ENCODE measurements at regions not wholly inside any gene's neighbourhood (a gene's known extent, or its start where the extent isn't known, plus 50 kb on each side); places are given as distances from the start of the nearest gene placed in this dataset.

DNA sequence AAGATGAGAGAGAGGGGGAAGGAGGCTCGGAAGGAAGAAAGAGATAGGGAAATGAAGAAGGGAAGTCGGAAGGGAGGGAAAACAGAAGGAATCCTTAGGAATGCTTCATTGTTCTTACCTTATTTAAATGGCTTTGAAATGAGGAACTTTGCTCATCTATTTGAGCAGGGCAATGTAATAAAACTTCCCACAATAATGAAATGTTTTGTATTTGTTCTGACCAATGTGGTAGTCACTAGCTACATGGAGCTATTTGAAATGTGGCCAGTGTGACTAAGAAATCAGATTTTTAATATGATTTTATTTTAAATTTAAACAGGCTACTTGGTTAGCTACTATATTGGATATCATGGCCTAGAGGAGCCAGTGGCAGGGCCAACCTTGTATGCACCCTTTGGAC lies 510.6 kb downstream of the HTR7 start:
- Histone ChIP-seq H3K9me3 (ENCODE audit: control insufficient read depth in 1 of 2, low read length in 2 of 2) (no peaks in the 10 kb centered on the region), H3K27me3 (ENCODE audit: low read depth, low read length) (no peaks in the 10 kb centered on the region), H3K4me1 (ENCODE audit: control insufficient read depth in 1 of 2, insufficient read depth in 2 of 2, low read length in 2 of 2) (no peaks in the 10 kb centered on the region), H3K36me3 (ENCODE audit: control insufficient read depth in 1 of 2, insufficient read depth in 2 of 2, low read length in 2 of 2) (no peaks in the 10 kb centered on the region), H3K27ac (ENCODE audit: low read length) (no peak overlapping the region), H3K4me3 (ENCODE audit: low read depth in 1 of 2, low read length in 2 of 2) (no peak overlapping the region)

DNA sequence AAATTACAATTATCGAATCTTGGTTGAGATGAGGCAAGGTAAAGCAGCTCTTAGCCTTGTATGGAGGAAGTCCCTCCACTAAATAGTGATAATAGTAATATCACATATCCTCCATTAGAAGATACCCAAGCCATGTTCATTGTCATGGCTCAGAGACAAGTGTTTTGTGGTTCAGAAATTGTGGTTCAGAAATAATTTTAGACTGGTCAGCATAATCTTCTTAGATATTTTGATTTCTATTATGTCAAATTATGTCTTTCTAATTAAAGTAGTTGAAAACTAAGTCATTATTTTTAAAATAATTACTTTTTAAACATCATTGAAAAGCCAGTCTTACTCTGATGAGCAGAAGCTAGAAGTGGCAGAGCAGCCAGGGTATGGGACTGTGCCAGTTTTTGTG lies 507.7 kb downstream of the HTR7 start:
- Histone ChIP-seq H3K27me3 (ENCODE audit: low read depth, low read length) (no peaks in the 10 kb centered on the region), H3K9me3 (ENCODE audit: control insufficient read depth in 1 of 2, low read length in 2 of 2) (no peaks in the 10 kb centered on the region), H3K4me1 (ENCODE audit: control insufficient read depth in 1 of 2, insufficient read depth in 2 of 2, low read length in 2 of 2) (no peaks in the 10 kb centered on the region), H3K27ac (ENCODE audit: low read length) (no peak overlapping the region), H3K4me3 (ENCODE audit: low read depth in 1 of 2, low read length in 2 of 2) (no peak overlapping the region), H3K36me3 (ENCODE audit: control insufficient read depth in 1 of 2, insufficient read depth in 2 of 2, low read length in 2 of 2) (no peaks in the 10 kb centered on the region)

DNA sequence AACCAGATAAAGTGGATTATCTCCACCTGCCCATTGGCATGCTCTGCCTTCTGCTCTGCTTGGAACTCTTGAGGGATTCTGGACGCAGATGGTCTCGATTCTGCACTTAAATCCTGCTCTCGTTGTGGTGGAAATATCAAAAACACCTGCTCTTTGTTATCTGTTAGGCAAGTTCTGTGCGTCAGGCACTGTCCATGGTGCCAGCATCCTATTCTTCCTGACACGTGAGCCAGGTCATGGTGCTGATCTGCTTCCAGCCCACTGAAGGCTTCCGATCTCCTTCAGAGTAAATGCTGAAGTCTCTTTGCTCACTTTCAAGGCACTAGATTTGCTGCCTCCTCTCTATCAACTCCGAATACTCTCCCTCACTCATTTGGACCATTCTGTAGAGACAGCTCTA lies 505.6 kb downstream of the HTR7 start:
- H3K4me3 ChIP-seq (ENCODE audit: low read depth in 1 of 2, low read length in 2 of 2): no peak overlapping the region
- no peak overlapping the region for H3K27ac ChIP-seq (ENCODE audit: low read length)
- no peaks in the 10 kb centered on the region for H3K27me3 ChIP-seq (ENCODE audit: low read depth, low read length)
- H3K9me3 ChIP-seq (ENCODE audit: control insufficient read depth in 1 of 2, low read length in 2 of 2): no peaks in the 10 kb centered on the region
- H3K4me1 ChIP-seq (ENCODE audit: control insufficient read depth in 1 of 2, insufficient read depth in 2 of 2, low read length in 2 of 2): no peaks in the 10 kb centered on the region
- no peaks in the 10 kb centered on the region for H3K36me3 ChIP-seq (ENCODE audit: control insufficient read depth in 1 of 2, insufficient read depth in 2 of 2, low read length in 2 of 2)

DNA sequence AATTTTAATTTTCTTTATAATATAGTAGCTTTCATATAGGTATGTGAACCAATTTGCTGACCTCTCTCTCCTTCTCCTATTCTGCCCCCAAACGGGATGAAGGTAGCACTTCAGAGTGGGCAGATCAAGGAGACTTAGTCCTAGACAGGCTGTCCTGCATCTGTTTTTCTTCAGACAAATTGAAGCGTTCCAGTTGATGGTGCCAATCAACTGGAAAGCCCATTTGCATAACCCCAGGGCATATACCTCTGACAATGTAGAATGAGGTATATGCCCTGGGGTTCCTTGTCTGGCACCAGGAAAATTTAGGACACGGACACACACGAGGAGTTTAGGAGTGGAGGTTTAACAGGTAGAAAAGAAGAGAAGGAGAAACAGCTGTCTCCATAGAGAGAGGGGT lies 502.9 kb downstream of the HTR7 start:
- no peak overlapping the region for H3K27ac ChIP-seq (ENCODE audit: low read length)
- H3K4me3 ChIP-seq (ENCODE audit: low read depth in 1 of 2, low read length in 2 of 2): no peak overlapping the region
- H3K27me3 ChIP-seq (ENCODE audit: low read depth, low read length): no peaks in the 10 kb centered on the region
- H3K36me3 ChIP-seq (ENCODE audit: control insufficient read depth in 1 of 2, insufficient read depth in 2 of 2, low read length in 2 of 2): no peaks in the 10 kb centered on the region
- no peaks in the 10 kb centered on the region for H3K9me3 ChIP-seq (ENCODE audit: control insufficient read depth in 1 of 2, low read length in 2 of 2)
- no peaks in the 10 kb centered on the region for H3K4me1 ChIP-seq (ENCODE audit: control insufficient read depth in 1 of 2, insufficient read depth in 2 of 2, low read length in 2 of 2)

DNA sequence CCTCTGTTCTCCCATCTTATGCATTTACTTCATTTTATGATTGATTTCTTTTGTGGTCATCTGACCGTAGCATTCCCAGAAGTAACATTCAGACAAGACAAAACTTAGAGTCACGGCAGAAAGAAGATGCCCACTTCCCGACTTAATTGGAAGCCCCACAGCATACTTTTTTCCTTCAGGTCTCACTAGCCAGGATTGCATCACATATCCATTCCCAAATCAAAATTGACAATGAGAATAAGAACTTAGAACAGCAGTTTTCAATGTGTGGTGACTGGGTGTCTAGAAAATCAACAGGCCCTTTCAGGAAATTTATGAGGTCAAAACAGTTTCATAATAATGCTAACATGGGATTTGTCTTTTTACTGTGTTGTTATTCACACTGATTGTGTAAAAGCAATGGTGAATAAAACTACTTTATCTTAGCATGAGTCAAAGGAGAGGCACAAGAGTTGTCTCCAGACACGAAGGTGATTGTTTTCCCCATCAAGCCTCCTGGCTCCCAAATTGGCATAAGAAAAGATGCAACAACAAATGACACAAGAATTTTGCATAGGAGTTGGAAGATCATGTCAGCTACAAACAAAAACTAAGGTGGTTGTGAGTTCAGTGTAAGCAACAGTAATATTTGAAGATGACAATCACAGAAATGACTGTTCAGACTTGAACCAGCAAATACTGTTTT lies 493.9 kb downstream of the HTR7 start:
- Histone ChIP-seq H3K36me3 (ENCODE audit: control insufficient read depth in 1 of 2, insufficient read depth in 2 of 2, low read length in 2 of 2) (no peaks in the 10 kb centered on the region), H3K9me3 (ENCODE audit: control insufficient read depth in 1 of 2, low read length in 2 of 2) (no peaks in the 10 kb centered on the region), H3K4me3 (ENCODE audit: low read depth in 1 of 2, low read length in 2 of 2) (no peak overlapping the region), H3K27me3 (ENCODE audit: low read depth, low read length) (no peaks in the 10 kb centered on the region), H3K27ac (ENCODE audit: low read length) (no peak overlapping the region), H3K4me1 (ENCODE audit: control insufficient read depth in 1 of 2, insufficient read depth in 2 of 2, low read length in 2 of 2) (no peaks in the 10 kb centered on the region)

DNA sequence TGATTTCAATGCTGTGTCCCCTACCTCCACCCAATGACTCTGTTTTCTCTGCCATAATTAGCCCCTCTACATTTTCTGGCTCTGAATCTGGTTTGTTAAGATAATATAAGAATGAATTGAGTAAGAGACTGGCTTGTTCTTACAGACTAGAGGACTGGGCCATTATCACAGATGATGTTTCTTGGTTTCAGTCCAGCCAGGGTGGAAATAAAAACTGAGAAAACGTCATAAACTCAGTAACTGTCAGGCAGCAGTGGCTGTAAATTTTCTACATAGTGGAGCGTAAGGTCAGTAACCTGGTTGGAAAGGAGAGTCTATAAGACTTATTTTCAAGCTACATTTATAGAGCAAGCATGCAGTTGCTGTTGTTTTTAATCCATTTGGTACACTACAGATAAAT lies 485.4 kb downstream of the HTR7 start:
- Histone ChIP-seq H3K27me3 (ENCODE audit: low read depth, low read length) (no peaks in the 10 kb centered on the region), H3K36me3 (ENCODE audit: control insufficient read depth in 1 of 2, insufficient read depth in 2 of 2, low read length in 2 of 2) (no peaks in the 10 kb centered on the region), H3K4me3 (ENCODE audit: low read depth in 1 of 2, low read length in 2 of 2) (no peak overlapping the region), H3K9me3 (ENCODE audit: control insufficient read depth in 1 of 2, low read length in 2 of 2) (no peaks in the 10 kb centered on the region), H3K27ac (ENCODE audit: low read length) (no peak overlapping the region), H3K4me1 (ENCODE audit: control insufficient read depth in 1 of 2, insufficient read depth in 2 of 2, low read length in 2 of 2) (no peaks in the 10 kb centered on the region)

DNA sequence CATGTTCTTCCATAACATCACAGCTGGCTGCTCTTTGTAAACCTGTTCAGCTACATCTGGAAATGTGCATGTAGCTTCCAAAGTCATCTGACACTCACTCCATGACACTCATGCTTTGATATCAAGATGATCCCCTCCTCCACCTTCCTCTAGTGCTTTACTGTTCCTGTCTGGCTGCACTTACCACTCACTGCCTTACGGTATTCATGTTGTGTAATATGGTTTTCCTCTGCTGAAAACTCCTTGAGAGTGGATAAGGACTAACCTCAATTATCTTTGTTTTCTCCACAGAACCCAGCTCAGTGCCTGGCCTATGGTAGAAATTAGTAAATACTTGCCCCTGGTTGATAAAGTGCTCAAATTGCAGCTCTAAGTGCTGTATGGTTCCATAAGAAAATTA lies 483.9 kb downstream of the HTR7 start:
- H3K27me3 ChIP-seq (ENCODE audit: low read depth, low read length): no peaks in the 10 kb centered on the region
- no peaks in the 10 kb centered on the region for H3K36me3 ChIP-seq (ENCODE audit: control insufficient read depth in 1 of 2, insufficient read depth in 2 of 2, low read length in 2 of 2)
- no peaks in the 10 kb centered on the region for H3K9me3 ChIP-seq (ENCODE audit: control insufficient read depth in 1 of 2, low read length in 2 of 2)
- no peaks in the 10 kb centered on the region for H3K4me1 ChIP-seq (ENCODE audit: control insufficient read depth in 1 of 2, insufficient read depth in 2 of 2, low read length in 2 of 2)
- H3K27ac ChIP-seq (ENCODE audit: low read length): no peak overlapping the region
- H3K4me3 ChIP-seq (ENCODE audit: low read depth in 1 of 2, low read length in 2 of 2): no peak overlapping the region

DNA sequence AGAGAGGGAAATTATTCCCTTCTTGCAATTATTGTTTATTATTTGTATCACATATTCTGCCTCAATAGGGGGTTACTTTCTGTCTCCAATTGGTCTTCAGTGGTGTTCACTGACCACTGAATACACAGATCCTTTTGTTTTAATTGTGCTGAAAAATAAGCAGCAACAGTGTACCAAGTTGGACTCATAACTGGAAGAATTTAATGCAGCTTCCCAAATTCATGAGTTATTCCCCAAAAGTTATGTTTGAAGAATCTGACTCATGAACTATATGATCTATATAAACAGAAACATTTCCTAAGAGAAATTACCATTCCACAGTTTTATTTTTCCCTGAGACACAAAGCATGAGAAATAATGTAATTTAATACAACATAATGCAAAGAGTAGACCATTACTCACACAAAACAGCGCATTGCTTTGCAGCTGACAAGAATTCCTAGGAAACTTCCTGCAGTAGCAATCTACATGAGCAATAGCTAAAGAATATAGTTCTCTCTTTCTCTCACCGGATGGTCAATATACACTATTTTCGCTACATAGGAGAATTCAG lies 479.2 kb downstream of the HTR7 start:
- no peak overlapping the region for H3K27ac ChIP-seq (ENCODE audit: low read length)
- H3K4me1 ChIP-seq (ENCODE audit: control insufficient read depth in 1 of 2, insufficient read depth in 2 of 2, low read length in 2 of 2): no peaks in the 10 kb centered on the region
- H3K27me3 ChIP-seq (ENCODE audit: low read depth, low read length): no peaks in the 10 kb centered on the region
- no peaks in the 10 kb centered on the region for H3K9me3 ChIP-seq (ENCODE audit: control insufficient read depth in 1 of 2, low read length in 2 of 2)
- H3K4me3 ChIP-seq (ENCODE audit: low read depth in 1 of 2, low read length in 2 of 2): no peak overlapping the region
- no peaks in the 10 kb centered on the region for H3K36me3 ChIP-seq (ENCODE audit: control insufficient read depth in 1 of 2, insufficient read depth in 2 of 2, low read length in 2 of 2)

DNA sequence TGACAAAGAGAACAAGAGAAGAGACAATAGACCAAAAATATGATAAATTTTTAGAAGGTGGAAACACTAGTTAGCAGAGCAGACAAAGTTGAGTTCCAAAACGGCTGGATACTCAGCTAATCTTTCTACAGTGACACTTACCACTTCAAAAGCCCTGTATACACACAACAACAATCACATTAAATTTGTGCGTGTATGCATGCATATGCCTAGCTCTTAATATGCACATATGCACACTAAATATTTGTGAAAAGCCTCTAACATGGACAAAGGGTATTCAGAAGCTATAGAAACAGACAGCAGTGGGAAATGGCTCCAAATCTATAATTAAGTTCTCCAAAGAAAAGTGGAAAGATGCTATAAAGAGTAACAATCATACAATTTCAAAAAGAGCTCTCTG lies 476.4 kb downstream of the HTR7 start:
- H3K27ac ChIP-seq (ENCODE audit: low read length): no peak overlapping the region
- no peaks in the 10 kb centered on the region for H3K36me3 ChIP-seq (ENCODE audit: control insufficient read depth in 1 of 2, insufficient read depth in 2 of 2, low read length in 2 of 2)
- H3K9me3 ChIP-seq (ENCODE audit: control insufficient read depth in 1 of 2, low read length in 2 of 2): no peaks in the 10 kb centered on the region
- H3K4me3 ChIP-seq (ENCODE audit: low read depth in 1 of 2, low read length in 2 of 2): no peak overlapping the region
- H3K4me1 ChIP-seq (ENCODE audit: control insufficient read depth in 1 of 2, insufficient read depth in 2 of 2, low read length in 2 of 2): no peaks in the 10 kb centered on the region
- H3K27me3 ChIP-seq (ENCODE audit: low read depth, low read length): no peaks in the 10 kb centered on the region

DNA sequence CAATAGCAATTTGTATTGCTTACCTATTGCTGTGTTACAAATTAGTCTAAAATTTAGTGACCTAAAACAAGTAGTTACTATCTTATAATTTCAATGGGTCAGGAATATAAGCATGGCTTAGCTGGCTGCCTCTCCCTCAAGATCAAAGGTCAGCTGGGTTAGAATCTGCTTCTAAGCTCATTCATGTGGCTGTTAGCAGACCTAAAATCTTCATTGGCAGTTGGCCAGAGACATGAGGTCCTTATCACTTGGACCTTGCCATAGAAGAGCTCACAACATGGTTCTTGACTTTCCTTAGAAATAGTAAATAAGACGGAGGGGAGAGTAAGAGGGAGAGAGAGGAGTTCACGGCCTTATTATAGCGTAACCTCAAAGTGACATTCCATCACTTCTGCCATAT lies 468.0 kb downstream of the HTR7 start:
- no peaks in the 10 kb centered on the region for H3K27me3 ChIP-seq (ENCODE audit: low read depth, low read length)
- no peak overlapping the region for H3K27ac ChIP-seq (ENCODE audit: low read length)
- H3K9me3 ChIP-seq (ENCODE audit: control insufficient read depth in 1 of 2, low read length in 2 of 2): no peaks in the 10 kb centered on the region
- H3K4me1 ChIP-seq (ENCODE audit: control insufficient read depth in 1 of 2, insufficient read depth in 2 of 2, low read length in 2 of 2): no peaks in the 10 kb centered on the region
- H3K36me3 ChIP-seq (ENCODE audit: control insufficient read depth in 1 of 2, insufficient read depth in 2 of 2, low read length in 2 of 2): no peaks in the 10 kb centered on the region
- H3K4me3 ChIP-seq (ENCODE audit: low read depth in 1 of 2, low read length in 2 of 2): no peak overlapping the region

DNA sequence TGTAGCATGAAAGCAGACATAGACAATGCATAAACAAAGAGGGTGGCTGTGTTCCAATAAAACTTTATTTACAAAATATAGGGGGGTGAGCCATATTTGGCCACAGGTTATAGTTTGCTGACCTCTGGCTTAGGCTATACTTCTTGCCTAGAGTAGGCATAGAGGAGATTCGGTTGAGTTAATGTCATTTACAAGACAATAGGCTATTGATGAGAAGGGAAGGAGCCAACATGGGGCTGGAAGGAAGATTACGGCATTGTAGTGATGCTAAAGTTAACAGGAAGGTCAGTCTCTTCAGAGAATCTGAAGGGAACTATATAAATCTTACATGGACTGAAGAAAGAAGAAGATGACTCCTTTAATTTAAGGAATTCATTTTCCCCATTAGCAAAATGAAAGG lies 463.5 kb downstream of the HTR7 start:
- H3K9me3 ChIP-seq (ENCODE audit: control insufficient read depth in 1 of 2, low read length in 2 of 2): no peaks in the 10 kb centered on the region
- H3K36me3 ChIP-seq (ENCODE audit: control insufficient read depth in 1 of 2, insufficient read depth in 2 of 2, low read length in 2 of 2): no peaks in the 10 kb centered on the region
- no peaks in the 10 kb centered on the region for H3K4me1 ChIP-seq (ENCODE audit: control insufficient read depth in 1 of 2, insufficient read depth in 2 of 2, low read length in 2 of 2)
- no peak overlapping the region for H3K27ac ChIP-seq (ENCODE audit: low read length)
- no peaks in the 10 kb centered on the region for H3K27me3 ChIP-seq (ENCODE audit: low read depth, low read length)
- no peak overlapping the region for H3K4me3 ChIP-seq (ENCODE audit: low read depth in 1 of 2, low read length in 2 of 2)

DNA sequence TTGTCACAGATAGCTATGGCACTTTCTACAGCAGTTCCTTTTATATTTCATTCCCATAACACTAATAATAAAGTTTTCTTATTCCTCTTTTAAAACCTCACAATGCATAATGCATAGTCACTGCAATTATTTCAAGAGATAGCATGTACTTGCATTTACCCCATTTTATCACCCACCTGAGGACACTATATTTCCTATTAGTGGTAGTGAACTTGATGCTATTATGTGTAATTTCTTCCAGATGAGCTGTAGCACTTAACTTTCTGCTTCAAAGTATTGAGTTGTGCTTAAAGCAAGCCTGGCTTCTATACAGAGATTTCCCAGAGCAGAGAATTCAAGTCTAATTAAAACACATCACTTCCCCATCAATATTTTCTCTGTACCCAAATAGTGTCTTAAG lies 461.1 kb downstream of the HTR7 start:
- Histone ChIP-seq H3K9me3 (ENCODE audit: control insufficient read depth in 1 of 2, low read length in 2 of 2) (no peaks in the 10 kb centered on the region), H3K4me3 (ENCODE audit: low read depth in 1 of 2, low read length in 2 of 2) (no peak overlapping the region), H3K4me1 (ENCODE audit: control insufficient read depth in 1 of 2, insufficient read depth in 2 of 2, low read length in 2 of 2) (no peaks in the 10 kb centered on the region), H3K27ac (ENCODE audit: low read length) (no peak overlapping the region), H3K36me3 (ENCODE audit: control insufficient read depth in 1 of 2, insufficient read depth in 2 of 2, low read length in 2 of 2) (no peaks in the 10 kb centered on the region), H3K27me3 (ENCODE audit: low read depth, low read length) (no peaks in the 10 kb centered on the region)
